ENCODE measurements at regions not wholly inside any gene's neighbourhood (a gene's known extent, or its start where the extent isn't known, plus 50 kb on each side); places are given as distances from the start of the nearest gene placed in this dataset.

DNA sequence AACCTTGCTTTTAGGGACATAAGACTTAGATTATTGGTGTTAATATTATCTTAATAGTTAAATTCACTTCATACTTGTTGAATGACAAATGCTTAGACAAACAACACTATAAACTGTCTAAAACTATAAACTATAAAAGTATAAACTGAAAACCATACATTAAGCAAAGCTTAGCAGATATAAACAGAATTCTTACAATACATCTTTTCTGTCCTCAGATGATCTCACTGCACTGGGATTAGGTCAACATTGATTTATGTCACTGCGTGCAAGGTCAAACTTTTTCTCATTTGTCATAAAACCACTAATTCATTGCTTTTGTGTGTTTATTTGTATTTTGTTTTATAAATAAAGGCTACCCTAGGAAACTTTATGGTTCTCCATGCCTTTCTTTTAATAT is 1491.8 kb downstream of the NCAM2 start:
- TF ChIP-seq, protein P1, sequence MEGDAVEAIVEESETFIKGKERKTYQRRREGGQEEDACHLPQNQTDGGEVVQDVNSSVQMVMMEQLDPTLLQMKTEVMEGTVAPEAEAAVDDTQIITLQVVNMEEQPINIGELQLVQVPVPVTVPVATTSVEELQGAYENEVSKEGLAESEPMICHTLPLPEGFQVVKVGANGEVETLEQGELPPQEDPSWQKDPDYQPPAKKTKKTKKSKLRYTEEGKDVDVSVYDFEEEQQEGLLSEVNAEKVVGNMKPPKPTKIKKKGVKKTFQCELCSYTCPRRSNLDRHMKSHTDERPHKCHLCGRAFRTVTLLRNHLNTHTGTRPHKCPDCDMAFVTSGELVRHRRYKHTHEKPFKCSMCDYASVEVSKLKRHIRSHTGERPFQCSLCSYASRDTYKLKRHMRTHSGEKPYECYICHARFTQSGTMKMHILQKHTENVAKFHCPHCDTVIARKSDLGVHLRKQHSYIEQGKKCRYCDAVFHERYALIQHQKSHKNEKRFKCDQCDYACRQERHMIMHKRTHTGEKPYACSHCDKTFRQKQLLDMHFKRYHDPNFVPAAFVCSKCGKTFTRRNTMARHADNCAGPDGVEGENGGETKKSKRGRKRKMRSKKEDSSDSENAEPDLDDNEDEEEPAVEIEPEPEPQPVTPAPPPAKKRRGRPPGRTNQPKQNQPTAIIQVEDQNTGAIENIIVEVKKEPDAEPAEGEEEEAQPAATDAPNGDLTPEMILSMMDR (IDR thresholded peaks at IDR 0.05; ENCODE audit: control extremely low read depth in 1 of 3, insufficient read depth in 1 of 3, low read depth in 1 of 3, low read length in 3 of 3) = no peak
- TF ChIP-seq, protein P2, sequence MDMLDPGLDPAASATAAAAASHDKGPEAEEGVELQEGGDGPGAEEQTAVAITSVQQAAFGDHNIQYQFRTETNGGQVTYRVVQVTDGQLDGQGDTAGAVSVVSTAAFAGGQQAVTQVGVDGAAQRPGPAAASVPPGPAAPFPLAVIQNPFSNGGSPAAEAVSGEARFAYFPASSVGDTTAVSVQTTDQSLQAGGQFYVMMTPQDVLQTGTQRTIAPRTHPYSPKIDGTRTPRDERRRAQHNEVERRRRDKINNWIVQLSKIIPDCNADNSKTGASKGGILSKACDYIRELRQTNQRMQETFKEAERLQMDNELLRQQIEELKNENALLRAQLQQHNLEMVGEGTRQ (IDR thresholded peaks at IDR 0.05; ENCODE audit: low read length) = no peak
- TF ChIP-seq TCF12 (IDR thresholded peaks at IDR 0.05; ENCODE audit: low read depth, low read length) (no peak), CEBPB (IDR thresholded peaks at IDR 0.05; ENCODE audit: low read depth, low read length) (no peak), RXRA (IDR thresholded peaks at IDR 0.05; ENCODE audit: insufficient read depth, low read depth, low read length) (no peak), RFX5 (IDR thresholded peaks at IDR 0.05; ENCODE audit: borderline replicate concordance, low read depth, low read length) (no peak), EP300 (IDR thresholded peaks at IDR 0.05; ENCODE audit: borderline replicate concordance in 1 of 2, low read depth in 2 of 2, low read length in 2 of 2) (no peak), SIN3A (conservative IDR thresholded peaks at IDR 0.05 in 1 of 2, IDR thresholded peaks at IDR 0.05 in 1 of 2; ENCODE audit: low read depth in 1 of 2, low read length in 2 of 2) (no peak), BACH1 (IDR thresholded peaks at IDR 0.05; ENCODE audit: low read length) (no peak), POLR2A (IDR thresholded peaks at IDR 0.05; ENCODE audit: control extremely low read depth in 1 of 2, low read depth in 2 of 2, low read length in 2 of 2) (no peak), EZH2 (IDR thresholded peaks at IDR 0.05; ENCODE audit: low read depth, low read length, severe bottlenecking) (no peak)
- TF ChIP-seq, protein P3, sequence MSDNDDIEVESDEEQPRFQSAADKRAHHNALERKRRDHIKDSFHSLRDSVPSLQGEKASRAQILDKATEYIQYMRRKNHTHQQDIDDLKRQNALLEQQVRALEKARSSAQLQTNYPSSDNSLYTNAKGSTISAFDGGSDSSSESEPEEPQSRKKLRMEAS (IDR thresholded peaks at IDR 0.05) = no peak

Measured in H1 (cell line).